ENCODE measurements at regions not wholly inside any gene's neighbourhood (a gene's known extent, or its start where the extent isn't known, plus 50 kb on each side); places are given as distances from the start of the nearest gene placed in this dataset.

DNA sequence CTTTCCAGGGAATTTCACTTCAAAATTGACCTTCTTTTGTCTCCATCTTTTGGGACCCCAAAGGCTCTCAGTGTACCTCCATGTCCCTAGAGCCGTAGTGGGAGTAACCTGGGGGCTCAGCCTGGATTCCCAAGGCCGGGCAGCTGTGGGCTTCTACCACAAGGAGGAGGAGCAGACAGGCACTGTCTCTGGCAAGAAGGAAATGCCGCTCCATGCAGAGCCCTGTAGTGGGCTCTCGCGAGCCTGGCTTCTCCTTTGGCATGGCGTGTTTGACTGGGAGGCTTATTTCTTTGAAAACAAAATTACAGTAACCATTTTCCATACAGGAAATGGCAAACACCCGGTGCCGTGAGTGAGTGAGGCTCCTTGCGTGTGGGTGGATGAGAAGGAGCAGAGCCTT lies 76.8 kb upstream of the FAM180A start:
- TF ChIP-seq POLR2A (IDR thresholded peaks at IDR 0.05; ENCODE audit: low read depth, low read length) (no peak), MYC (IDR thresholded peaks at IDR 0.05; ENCODE audit: low read depth, low read length) (no peak)
